Sigmoid colon (tissue), 4 donors: ENCODE measurements at regions not wholly inside any gene's neighbourhood (a gene's known extent, or its start where the extent isn't known, plus 50 kb on each side); places are given as distances from the start of the nearest gene placed in this dataset.

Source experiments
- CTCF ChIP-seq, 4 experiments: fragments of 450-650 bp in 3 of 4; fragments of 200-600 bp in 1 of 4; IDR thresholded peaks; one replicate each; pipeline ENCODE4 v1.5.1; 2016 to 2019; ENCODE audit warnings: antibody characterized with exemption in 4 of 4, mild to moderate bottlenecking in 3 of 4, moderate library complexity in 2 of 4
- EP300 ChIP-seq, 4 donors: sonication (generic); formaldehyde crosslinking; IDR thresholded peaks; one replicate each; pipeline ENCODE4 v1.6.1; 2017; ENCODE audit warnings: antibody characterized with exemption in 4 of 4
- POLR2A ChIP-seq, 2 donors: fragments of 450-650 bp; IDR thresholded peaks; one replicate each; pipeline ENCODE4 v1.6.1; 2016; ENCODE audit warnings: antibody characterized with exemption in 2 of 2, mild to moderate bottlenecking in 2 of 2, moderate library complexity in 2 of 2
- POLR2AphosphoS5 ChIP-seq, 4 donors: sonication (generic); formaldehyde crosslinking; IDR thresholded peaks; one replicate each; pipeline ENCODE4 v1.6.1; 2017; ENCODE audit warnings: antibody characterized with exemption in 4 of 4

- TF ChIP-seq POLR2A (IDR thresholded peaks at IDR 0.05) (no peak), CTCF (IDR thresholded peaks at IDR 0.05) (no peak), EP300 (IDR thresholded peaks at IDR 0.05) (no peak), POLR2AphosphoS5 (IDR thresholded peaks at IDR 0.05) (no peak)
Measured at GRCh38 chr5:36382890-36383289, 81.2 kb upstream of the RANBP3L start.
